OCI-LY7 (cell line): ENCODE measurements at regions not wholly inside any gene's neighbourhood (a gene's known extent, or its start where the extent isn't known, plus 50 kb on each side); places are given as distances from the start of the nearest gene placed in this dataset.

Experiments used
- BruUV-seq: library from RNA; stranded (reverse); fragments of 400-500 nt; replicated peaks from 2 replicates; lab custom pipeline; 2021; lab: Mats Ljungman, UMichigan
- CTCF ChIA-PET: fragments of 300-600 bp; sonication (Branson Sonifier 250); formaldehyde crosslinking; loops from one replicate; lab custom pipeline; 2022; ENCODE audit warnings: antibody characterized with exemption; ENCODE audit not compliant: unreplicated experiment; lab: Charles Lee
- POLR2A ChIA-PET: fragments of 300-600 bp; sonication (Branson Sonifier 250); formaldehyde crosslinking; loops from one replicate; lab custom pipeline; 2022; ENCODE audit warnings: antibody characterized with exemption; lab: Charles Lee
- DNase-seq: peaks from one replicate; pipeline ENCODE4 v3.0.0-alpha.2; 2015; ENCODE audit warnings: low spot score
- H2AFZ ChIP-seq: fragments of 200-600 bp; sonication (generic), shearing (Covaris generic); 2 replicates; pipeline ENCODE4 v1.6.1; 2014; ENCODE audit warnings: mild to moderate bottlenecking, antibody characterized with exemption, low read length, moderate library complexity
- H3K27ac ChIP-seq: fragments of 200-600 bp; sonication (generic); 2 replicates; pipeline ENCODE4 v1.5.1; 2014; ENCODE audit warnings: mixed run types, low read depth, mild to moderate bottlenecking, moderate library complexity, low read length, inconsistent platforms; ENCODE audit not compliant: poor library complexity, severe bottlenecking
- H3K36me3 ChIP-seq: fragments of 200-600 bp; sonication (generic); 2 replicates; pipeline ENCODE4 v1.6.1; 2014; ENCODE audit warnings: mild to moderate bottlenecking, antibody characterized with exemption, low read length, moderate library complexity, mixed read lengths; ENCODE audit not compliant: insufficient read depth
- H3K4me1 ChIP-seq: fragments of 200-600 bp; sonication (generic); 2 replicates; pipeline ENCODE4 v1.5.1; 2014; ENCODE audit warnings: mild to moderate bottlenecking, low read length; ENCODE audit not compliant: insufficient read depth, poor library complexity, severe bottlenecking
- H3K4me2 ChIP-seq: fragments of 200-600 bp; sonication (generic); 2 replicates; pipeline ENCODE4 v1.6.1; 2014; ENCODE audit warnings: mild to moderate bottlenecking, low read length
- H3K4me3 ChIP-seq: fragments of 200-600 bp; sonication (generic); 2 replicates; pipeline ENCODE4 v1.5.1; 2014; ENCODE audit warnings: mild to moderate bottlenecking, low read depth, low read length; ENCODE audit not compliant: poor library complexity, severe bottlenecking
- H3K79me2 ChIP-seq: fragments of 200-600 bp; sonication (generic); 2 replicates; pipeline ENCODE4 v1.6.1; 2016; ENCODE audit warnings: low read depth, mild to moderate bottlenecking, low read length, moderate library complexity, mixed read lengths; ENCODE audit not compliant: insufficient read depth
- H3K9me2 ChIP-seq: fragments of 200-600 bp; sonication (generic); 2 replicates; pipeline ENCODE4 v1.6.1; 2016; ENCODE audit warnings: mild to moderate bottlenecking, low read length, mixed read lengths; ENCODE audit not compliant: insufficient read depth
- H3K9me3 ChIP-seq: fragments of 200-600 bp; sonication (generic); 2 replicates; pipeline ENCODE4 v1.6.1; 2014; ENCODE audit warnings: mild to moderate bottlenecking, mixed run types, low read length, mixed read lengths
- H4K20me1 ChIP-seq: fragments of 200-600 bp; sonication (generic); 2 replicates; pipeline ENCODE4 v1.6.1; 2014; ENCODE audit warnings: mild to moderate bottlenecking, antibody characterized with exemption, low read length, moderate library complexity, mixed read lengths; ENCODE audit not compliant: insufficient read depth
- CTCF ChIP-seq: fragments of 200-600 bp; sonication (generic); conservative IDR thresholded peaks from 2 replicates; pipeline ENCODE4 v1.5.1; 2014; ENCODE audit warnings: mild to moderate bottlenecking, antibody characterized with exemption, low read length, moderate library complexity, mixed read lengths
- EZH2phosphoT487 ChIP-seq: fragments of 200-600 bp; sonication (generic); IDR thresholded peaks from 2 replicates; pipeline ENCODE4 v1.6.1; 2018; ENCODE audit warnings: low read depth, borderline replicate concordance, mild to moderate bottlenecking, mixed run types, antibody characterized with exemption, low read length, moderate library complexity, mixed read lengths
- intact Hi-C: fragments of 100-400 bp; cut with micrococcal nuclease; formaldehyde crosslinking; loops from one replicate; pipeline ENCODE4 v1.10.0; 2022; ENCODE audit not compliant: unreplicated experiment

GRCh38 chr13:33973194-33973593 lies 155.2 kb downstream of the RFC3 start:
- intact Hi-C loops: no loop called here
- Histone ChIP-seq H2AFZ (no peak overlapping the region), H3K27ac (no peak overlapping the region), H3K9me2 (no peaks in the 10 kb centered on the region), H3K9me3 (no peaks in the 10 kb centered on the region), H3K79me2 (no peaks in the 10 kb centered on the region), H3K4me1 (no peaks in the 10 kb centered on the region), H3K4me2 (no peak overlapping the region), H4K20me1 (no peaks in the 10 kb centered on the region), H3K36me3 (no peaks in the 10 kb centered on the region), H3K4me3 (no peak overlapping the region)
- no peak for TF ChIP-seq EZH2phosphoT487
- no peak for TF ChIP-seq CTCF
- POLR2A ChIA-PET: interaction anchor here (0.6 kb wide), 1 partner anchor 1387 kb away, joined by 3 read pairs; the partner anchor contains the start of gene PDS5B
- no peak for DNase-seq
- BruUV-seq: no TSS peak
- CTCF ChIA-PET: no interaction called here

GRCh38 chr13:33976965-33977364 lies 159.0 kb downstream of the RFC3 start:
- intact Hi-C loops: no loop called here
- POLR2A ChIA-PET: no interaction called here

GRCh38 chr13:33978653-33979052 lies 160.7 kb downstream of the RFC3 start:
- Histone ChIP-seq H3K27ac (no peak overlapping the region), H4K20me1 (no peaks in the 10 kb centered on the region), H3K4me1 (no peaks in the 10 kb centered on the region), H2AFZ (no peak overlapping the region), H3K9me2 (no peaks in the 10 kb centered on the region), H3K9me3 (no peaks in the 10 kb centered on the region), H3K4me3 (no peak overlapping the region), H3K79me2 (no peaks in the 10 kb centered on the region), H3K36me3 (no peaks in the 10 kb centered on the region), H3K4me2 (no peak overlapping the region)
- ChIA-PET POLR2A (no interaction called here), CTCF (no interaction called here)
- TF ChIP-seq EZH2phosphoT487 (no peak), CTCF (no peak)
- intact Hi-C loops: no loop called here
- no peak for DNase-seq
- no TSS peak for BruUV-seq

More at GRCh38 chr13:33976965-33977364, 159.0 kb downstream of the RFC3 start:
- Histone ChIP-seq H3K79me2 (no peaks in the 10 kb centered on the region), H3K4me2 (no peak overlapping the region), H3K4me3 (no peak overlapping the region), H3K4me1 (no peaks in the 10 kb centered on the region), H3K9me2 (no peaks in the 10 kb centered on the region), H4K20me1 (no peaks in the 10 kb centered on the region), H3K36me3 (no peaks in the 10 kb centered on the region), H2AFZ (no peak overlapping the region), H3K9me3 (no peaks in the 10 kb centered on the region), H3K27ac (no peak overlapping the region)
- no TSS peak for BruUV-seq
- DNase-seq: no peak
- CTCF ChIA-PET: no interaction called here
- TF ChIP-seq CTCF (no peak), EZH2phosphoT487 (no peak)
